ENCODE measurements at regions not wholly inside any gene's neighbourhood (a gene's known extent, or its start where the extent isn't known, plus 50 kb on each side); places are given as distances from the start of the nearest gene placed in this dataset.

DNA sequence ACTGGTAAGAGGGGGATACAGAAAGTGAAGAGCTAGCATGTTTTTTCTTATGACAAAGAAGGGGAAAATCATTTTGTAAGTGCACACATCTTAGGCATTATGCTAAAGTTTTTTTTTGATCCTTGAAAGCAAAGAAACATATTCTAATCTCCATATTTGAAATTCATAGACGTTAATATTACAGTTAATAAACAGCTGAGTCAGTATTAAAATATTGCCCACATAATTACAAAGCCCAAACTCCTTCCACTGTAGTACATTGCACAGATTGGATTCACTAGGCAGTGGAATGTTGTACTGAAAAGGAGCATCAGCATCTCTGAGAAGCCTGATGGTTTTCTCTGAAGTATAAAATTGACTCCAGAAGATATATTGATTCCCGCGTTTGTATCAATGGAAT is 122.6 kb downstream of the ISOC1 start:
- Mint-ChIP-seq H3K9me3 (ENCODE audit: unreplicated experiment) (no peaks in the 10 kb centered on the region), H3K27me3 (ENCODE audit: unreplicated experiment) (peaks cover 4% of the 10 kb centered on the region), H3K36me3 (ENCODE audit: unreplicated experiment) (no peaks in the 10 kb centered on the region), H3K4me1 (ENCODE audit: unreplicated experiment) (no peaks in the 10 kb centered on the region), H3K27ac (ENCODE audit: unreplicated experiment) (no peak overlapping the region), H3K4me3 (ENCODE audit: unreplicated experiment) (no peak overlapping the region)
- DNase-seq (ENCODE audit: extremely low spot score, unreplicated experiment): no peak
- TF ChIP-seq, protein P1, sequence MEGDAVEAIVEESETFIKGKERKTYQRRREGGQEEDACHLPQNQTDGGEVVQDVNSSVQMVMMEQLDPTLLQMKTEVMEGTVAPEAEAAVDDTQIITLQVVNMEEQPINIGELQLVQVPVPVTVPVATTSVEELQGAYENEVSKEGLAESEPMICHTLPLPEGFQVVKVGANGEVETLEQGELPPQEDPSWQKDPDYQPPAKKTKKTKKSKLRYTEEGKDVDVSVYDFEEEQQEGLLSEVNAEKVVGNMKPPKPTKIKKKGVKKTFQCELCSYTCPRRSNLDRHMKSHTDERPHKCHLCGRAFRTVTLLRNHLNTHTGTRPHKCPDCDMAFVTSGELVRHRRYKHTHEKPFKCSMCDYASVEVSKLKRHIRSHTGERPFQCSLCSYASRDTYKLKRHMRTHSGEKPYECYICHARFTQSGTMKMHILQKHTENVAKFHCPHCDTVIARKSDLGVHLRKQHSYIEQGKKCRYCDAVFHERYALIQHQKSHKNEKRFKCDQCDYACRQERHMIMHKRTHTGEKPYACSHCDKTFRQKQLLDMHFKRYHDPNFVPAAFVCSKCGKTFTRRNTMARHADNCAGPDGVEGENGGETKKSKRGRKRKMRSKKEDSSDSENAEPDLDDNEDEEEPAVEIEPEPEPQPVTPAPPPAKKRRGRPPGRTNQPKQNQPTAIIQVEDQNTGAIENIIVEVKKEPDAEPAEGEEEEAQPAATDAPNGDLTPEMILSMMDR (IDR thresholded peaks at IDR 0.05): no peak

DNA sequence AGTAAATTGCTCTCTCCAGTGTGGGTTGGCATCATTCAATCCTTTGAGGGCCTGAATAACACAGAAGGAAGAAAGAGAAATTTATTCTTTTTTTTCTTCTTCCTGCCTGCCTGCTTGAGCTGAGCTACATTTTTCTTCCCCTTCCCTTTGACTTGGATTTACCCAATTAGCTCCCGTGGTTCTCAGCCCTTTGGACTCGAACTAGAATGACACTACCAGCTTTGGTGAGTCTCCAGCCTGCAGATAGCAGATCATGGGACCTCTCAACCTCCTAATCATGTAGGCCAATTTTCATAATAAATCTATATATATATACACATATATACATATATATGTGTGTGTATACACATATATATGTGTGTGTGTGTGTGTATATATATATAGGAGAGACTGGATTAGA is 128.6 kb downstream of the ISOC1 start:
- H3K36me3 Mint-ChIP-seq (ENCODE audit: unreplicated experiment): no peaks in the 10 kb centered on the region
- no peak for DNase-seq (ENCODE audit: extremely low spot score, unreplicated experiment)
- H3K4me3 Mint-ChIP-seq (ENCODE audit: unreplicated experiment): no peak overlapping the region
- no peak overlapping the region for H3K27ac Mint-ChIP-seq (ENCODE audit: unreplicated experiment)
- H3K9me3 Mint-ChIP-seq (ENCODE audit: unreplicated experiment): no peaks in the 10 kb centered on the region
- TF ChIP-seq, protein P1 (IDR thresholded peaks at IDR 0.05): no peak
- peaks cover 31% of the 10 kb centered on the region for H3K27me3 Mint-ChIP-seq (ENCODE audit: unreplicated experiment)
- no peaks in the 10 kb centered on the region for H3K4me1 Mint-ChIP-seq (ENCODE audit: unreplicated experiment)

DNA sequence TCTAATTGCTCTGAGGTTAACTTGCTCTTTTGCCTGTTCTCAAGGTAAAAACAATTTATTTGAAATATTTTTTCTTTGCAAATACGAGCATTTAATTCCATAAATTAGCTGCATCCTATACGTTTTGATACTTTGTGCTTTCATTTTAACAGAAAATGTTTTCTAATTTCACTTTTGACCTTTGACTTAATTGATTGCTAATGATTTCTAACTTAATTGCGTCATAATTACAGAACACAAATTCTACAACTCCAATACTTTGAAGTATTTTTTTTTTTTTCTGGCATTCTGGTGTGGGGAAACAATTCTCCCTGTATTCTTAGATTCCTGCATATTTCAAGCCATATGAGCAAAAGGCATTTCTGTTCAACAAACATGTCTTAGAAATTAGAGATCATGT is 134.0 kb downstream of the ISOC1 start:
- Mint-ChIP-seq H3K27me3 (ENCODE audit: unreplicated experiment) (peaks cover 32% of the 10 kb centered on the region), H3K9me3 (ENCODE audit: unreplicated experiment) (no peaks in the 10 kb centered on the region), H3K4me1 (ENCODE audit: unreplicated experiment) (no peaks in the 10 kb centered on the region), H3K4me3 (ENCODE audit: unreplicated experiment) (no peak overlapping the region), H3K36me3 (ENCODE audit: unreplicated experiment) (no peaks in the 10 kb centered on the region), H3K27ac (ENCODE audit: unreplicated experiment) (no peak overlapping the region)
- no peak for DNase-seq (ENCODE audit: extremely low spot score, unreplicated experiment)
- TF ChIP-seq, protein P1 (IDR thresholded peaks at IDR 0.05): no peak

DNA sequence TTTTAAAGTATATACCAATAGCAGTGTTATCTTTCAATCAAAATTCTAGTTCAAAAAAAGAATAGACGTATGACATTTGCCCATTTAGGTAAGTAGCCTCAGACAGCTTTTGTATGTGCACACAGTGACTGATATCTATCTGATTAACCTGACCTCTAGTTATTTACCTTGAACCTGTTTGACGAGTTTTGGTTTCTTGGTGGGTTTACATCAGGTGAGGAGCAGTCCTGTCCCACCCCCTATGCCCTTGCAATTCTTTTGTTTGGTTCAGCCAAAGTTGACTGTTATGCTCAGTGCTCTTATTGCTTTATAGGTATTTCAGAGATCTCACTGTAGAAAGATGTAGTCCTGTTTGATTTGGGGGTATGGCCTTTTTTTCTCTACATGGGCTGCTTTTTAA is 147.2 kb downstream of the ISOC1 start:
- Mint-ChIP-seq H3K27me3 (ENCODE audit: unreplicated experiment) (peaks cover 2% of the 10 kb centered on the region), H3K27ac (ENCODE audit: unreplicated experiment) (no peak overlapping the region), H3K36me3 (ENCODE audit: unreplicated experiment) (no peaks in the 10 kb centered on the region), H3K4me3 (ENCODE audit: unreplicated experiment) (no peak overlapping the region), H3K9me3 (ENCODE audit: unreplicated experiment) (no peaks in the 10 kb centered on the region), H3K4me1 (ENCODE audit: unreplicated experiment) (no peaks in the 10 kb centered on the region)
- DNase-seq (ENCODE audit: extremely low spot score, unreplicated experiment): no peak
- TF ChIP-seq, protein P1 (IDR thresholded peaks at IDR 0.05): no peak

DNA sequence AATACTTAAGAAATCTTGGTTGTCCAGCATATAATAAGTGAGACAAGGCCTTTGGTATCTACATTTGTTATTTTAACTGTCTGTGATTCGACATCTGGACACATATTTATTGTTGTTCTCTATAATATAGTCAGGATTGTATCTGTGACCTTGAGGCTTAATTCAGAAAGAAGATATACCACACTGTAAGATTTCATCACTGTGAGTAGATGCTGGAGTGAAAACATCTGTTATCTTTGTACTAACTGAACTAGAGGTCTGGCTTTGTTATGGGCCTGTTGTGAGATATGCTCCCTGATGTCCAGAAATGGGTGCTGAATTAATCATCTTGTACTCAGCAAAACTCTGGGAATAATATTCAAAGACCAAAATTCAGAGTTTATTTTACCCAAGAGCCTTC is 148.5 kb downstream of the ISOC1 start:
- no peaks in the 10 kb centered on the region for H3K9me3 Mint-ChIP-seq (ENCODE audit: unreplicated experiment)
- H3K27ac Mint-ChIP-seq (ENCODE audit: unreplicated experiment): no peak overlapping the region
- H3K4me1 Mint-ChIP-seq (ENCODE audit: unreplicated experiment): no peaks in the 10 kb centered on the region
- no peak overlapping the region for H3K4me3 Mint-ChIP-seq (ENCODE audit: unreplicated experiment)
- TF ChIP-seq, protein P1 (IDR thresholded peaks at IDR 0.05): no peak
- H3K27me3 Mint-ChIP-seq (ENCODE audit: unreplicated experiment): peaks cover 2% of the 10 kb centered on the region
- no peak for DNase-seq (ENCODE audit: extremely low spot score, unreplicated experiment)
- no peaks in the 10 kb centered on the region for H3K36me3 Mint-ChIP-seq (ENCODE audit: unreplicated experiment)

Data from osteocyte (in vitro differentiated cells).